HG02970 (cell line): ENCODE measurements at regions not wholly inside any gene's neighbourhood (a gene's known extent, or its start where the extent isn't known, plus 50 kb on each side); places are given as distances from the start of the nearest gene placed in this dataset.

ENCODE experiments used
- ATAC-seq: cut with Tn5 transposase; IDR thresholded peaks from one replicate; pipeline ENCODE4 v1.9.1; 2021; ENCODE audit warnings: mild to moderate bottlenecking, moderate library complexity, moderate number of reproducible peaks; ENCODE audit not compliant: unreplicated experiment, low FRiP score

DNA sequence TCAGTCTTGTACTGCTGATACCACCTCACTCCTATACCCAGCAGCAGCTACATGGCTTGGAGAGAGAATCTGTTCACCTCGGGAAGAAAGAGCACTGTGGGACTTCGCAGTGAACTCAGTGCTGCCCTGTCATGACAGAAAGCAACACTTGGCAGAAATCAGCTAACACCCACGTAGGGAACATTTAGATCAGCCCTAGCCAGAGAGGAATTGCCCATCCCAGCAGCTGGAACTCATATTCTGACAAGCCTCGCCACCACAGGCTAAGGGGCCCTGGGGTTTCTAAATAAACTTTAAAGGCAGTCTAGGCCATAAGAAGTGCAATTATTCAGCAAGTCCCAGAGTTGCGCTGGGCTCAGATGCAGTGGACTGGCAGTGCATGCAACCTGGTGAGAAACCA lies 1266.8 kb downstream of the GRIK2 start:
- ATAC-seq, result no peak

DNA sequence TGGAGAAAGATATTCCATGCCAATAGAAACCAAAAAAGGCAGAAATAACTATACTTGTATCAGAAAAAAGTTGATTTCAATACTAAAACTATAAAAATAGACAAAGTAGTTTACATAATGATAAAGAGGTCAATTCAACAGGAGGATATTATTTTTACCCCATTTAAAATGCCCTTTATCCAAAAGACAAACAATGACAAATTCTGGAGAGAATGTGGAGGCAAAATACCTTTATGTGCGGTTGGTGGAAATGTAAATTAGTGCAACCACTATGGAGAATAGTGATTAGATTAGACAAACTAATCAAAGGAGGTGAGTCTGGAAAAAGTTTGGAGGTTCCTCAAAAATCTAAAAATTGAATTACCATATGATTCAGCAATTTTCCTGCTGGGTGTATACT lies 1262.3 kb downstream of the GRIK2 start:
- no peak for ATAC-seq

DNA sequence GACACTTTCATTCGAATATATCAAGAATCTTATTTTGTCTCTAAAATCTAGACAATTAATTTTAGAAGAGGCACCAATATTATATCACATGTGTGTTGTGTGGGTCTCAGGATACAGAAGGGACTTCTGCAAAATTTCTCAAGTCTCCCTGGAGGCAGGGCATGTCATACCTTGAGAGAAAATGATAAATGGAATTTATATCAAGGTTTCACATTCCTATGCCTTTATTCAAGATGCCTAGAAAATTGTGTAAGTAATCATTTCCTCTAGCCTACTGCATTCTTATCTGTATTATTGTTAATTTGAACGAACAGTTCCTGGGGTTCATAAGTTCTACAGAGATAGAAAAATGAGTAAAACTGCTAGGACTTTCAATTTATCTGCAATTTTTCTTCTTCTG lies 1247.9 kb downstream of the GRIK2 start:
- ATAC-seq, result no peak

DNA sequence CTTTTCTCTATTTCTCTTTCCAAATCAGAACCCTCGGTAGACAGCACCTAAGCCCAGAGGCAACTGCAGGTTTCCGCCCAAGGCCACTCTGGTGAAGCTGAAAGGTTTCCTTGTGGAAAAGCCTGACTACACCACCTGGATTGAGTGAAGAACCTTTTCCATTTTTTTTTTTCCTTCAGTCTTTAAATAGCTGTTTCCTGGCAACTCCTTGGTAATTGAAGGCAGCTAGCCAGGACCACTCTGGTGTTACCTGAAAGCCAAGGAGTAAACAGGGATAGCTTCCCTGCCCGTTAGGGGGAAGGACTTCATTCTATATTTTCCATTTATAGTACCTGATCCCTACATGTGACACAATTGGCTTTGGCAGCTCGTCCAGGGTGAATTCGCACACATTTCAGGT lies 1238.4 kb downstream of the GRIK2 start:
- no peak for ATAC-seq

DNA sequence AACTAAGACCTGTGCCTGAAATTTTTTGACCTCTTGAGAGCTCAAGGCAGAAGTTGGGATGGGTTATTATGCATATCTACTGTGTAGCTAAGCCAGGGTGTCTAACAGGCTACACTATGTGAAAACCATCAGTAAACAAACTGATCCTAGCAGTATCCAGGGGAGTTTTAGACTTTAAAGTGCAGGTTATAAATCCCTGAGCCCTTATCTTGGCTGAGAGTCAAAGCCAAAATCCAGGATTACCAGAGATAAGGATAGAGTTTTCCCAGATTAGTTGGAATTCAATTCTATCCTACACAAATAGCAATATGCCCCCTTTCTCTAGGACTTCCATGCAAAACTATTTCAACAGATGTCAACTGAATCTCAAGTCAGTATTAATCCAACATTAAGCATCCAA lies 1229.7 kb downstream of the GRIK2 start:
- no peak for ATAC-seq

DNA sequence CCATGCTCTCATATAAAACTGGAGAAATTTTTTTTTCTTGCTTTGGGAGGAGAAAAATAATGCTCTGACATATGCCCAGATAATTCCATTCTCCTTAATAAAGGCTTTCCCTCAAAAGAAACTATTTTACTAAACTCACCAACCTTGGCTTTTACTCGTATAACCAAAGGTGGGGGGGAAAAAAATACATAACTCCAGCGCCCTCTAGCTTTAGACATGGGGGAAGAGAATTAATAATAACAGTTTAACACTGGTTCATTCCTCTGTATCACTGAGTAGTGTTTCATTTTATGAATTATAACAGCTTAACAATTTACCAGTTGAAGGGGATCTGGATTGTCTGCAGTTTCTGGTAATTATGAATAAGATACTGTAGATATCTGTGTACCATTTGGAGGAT lies 1226.1 kb downstream of the GRIK2 start:
- no peak for ATAC-seq

DNA sequence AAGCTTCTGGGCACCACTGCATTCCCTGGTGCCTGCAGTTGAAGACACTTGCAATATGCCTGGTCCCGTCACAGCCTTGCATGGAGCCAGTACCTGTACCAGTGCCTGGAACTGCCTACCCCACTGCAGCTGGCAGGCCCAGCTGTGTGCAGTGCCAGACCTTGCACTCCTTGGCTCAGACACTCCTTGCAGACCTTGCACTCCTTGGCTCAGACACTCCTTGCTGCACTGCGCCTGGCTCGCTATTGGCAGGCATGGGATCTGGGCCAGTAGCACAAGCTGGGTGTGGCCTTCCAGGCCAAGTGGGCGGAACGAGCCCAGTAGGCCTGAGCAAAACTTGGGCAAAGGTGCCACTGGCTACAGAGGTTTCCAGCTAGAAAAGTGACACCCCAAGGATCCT lies 1189.1 kb downstream of the GRIK2 start:
- ATAC-seq, result no peak

DNA sequence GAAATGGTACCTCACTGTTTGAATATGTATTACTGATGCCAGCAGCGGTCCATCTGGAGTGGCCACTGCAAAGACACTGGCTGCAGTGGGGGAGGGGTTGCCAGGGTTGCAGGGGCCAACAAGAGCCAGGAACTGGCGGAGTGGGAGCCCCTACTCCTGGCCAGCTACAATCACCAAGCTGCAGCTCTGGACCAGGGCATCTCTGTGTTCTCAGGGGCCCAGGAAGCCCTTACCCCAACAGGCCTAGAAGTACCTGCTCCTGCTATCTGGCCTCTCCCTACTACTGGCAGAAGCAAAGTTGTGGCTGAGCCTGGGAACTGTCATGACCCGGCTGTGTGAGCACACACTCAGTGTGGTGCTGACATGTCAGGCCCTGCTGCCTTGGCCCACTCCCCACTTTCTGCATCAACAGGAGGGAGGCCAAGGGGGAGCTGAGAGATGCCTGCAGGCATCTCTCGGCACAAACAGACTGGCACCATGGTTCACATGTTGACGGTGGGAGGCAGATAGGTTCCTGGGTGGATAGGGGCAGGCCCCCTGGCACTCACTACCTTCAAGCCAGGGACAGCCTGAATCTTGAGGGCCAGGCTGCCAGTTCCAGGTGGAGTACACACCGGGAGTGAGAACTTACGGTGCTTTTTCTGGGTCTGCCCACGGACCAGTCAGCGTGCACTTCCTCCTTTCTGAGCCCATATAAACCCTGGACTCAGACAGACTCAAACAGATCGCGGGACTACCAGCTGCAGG lies 1188.0 kb downstream of the GRIK2 start:
- no peak for ATAC-seq

DNA sequence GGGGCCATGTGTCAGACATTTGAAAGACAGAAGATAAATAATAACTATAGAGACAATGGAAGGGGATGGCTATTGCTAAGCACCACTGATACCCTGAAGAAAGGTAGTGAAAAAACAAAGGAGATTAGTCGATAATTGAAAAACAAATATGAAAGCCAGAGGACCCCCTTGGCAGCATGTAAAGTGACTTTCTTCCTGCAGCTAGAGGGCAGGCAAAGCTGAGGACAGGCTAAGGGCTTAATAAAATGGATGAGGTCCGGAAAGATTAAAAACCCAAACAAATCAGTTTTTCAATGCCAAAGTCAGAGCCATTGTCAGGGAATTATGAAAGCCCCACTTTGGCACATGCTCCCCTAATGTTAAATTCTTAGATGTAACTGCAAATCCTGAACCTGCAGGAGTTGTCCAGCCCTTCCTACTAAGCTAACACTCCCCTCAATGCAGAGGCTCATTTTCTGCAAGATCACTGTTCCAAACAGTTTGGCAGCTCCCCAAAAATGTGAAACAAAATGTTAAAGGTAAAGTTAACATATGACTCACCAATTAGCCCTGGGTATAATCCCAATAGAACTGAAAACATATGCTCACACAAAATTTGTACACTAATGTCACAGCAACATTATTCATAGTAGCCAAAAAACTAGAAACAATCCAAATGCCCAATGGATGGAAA lies 1177.9 kb downstream of the GRIK2 start:
- no peak for ATAC-seq

DNA sequence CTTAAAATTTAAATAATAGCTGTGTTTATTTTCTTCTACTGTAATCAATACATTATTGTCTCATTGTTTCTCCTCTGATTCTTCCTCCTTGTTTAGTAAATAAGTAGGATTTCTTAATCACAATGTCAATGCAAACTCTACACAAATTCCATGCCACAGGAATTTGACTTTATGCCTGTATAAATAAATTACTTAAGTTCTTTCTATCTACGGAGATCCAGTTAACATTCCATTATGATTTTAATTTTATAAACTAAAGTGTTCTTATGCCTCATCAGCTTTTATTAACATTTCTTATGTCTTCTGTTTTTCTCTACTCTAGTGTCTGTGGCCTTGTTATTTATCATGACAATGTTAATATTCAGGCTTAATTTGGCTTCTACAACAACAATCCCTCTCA lies 1169.2 kb downstream of the GRIK2 start:
- ATAC-seq, result no peak

DNA sequence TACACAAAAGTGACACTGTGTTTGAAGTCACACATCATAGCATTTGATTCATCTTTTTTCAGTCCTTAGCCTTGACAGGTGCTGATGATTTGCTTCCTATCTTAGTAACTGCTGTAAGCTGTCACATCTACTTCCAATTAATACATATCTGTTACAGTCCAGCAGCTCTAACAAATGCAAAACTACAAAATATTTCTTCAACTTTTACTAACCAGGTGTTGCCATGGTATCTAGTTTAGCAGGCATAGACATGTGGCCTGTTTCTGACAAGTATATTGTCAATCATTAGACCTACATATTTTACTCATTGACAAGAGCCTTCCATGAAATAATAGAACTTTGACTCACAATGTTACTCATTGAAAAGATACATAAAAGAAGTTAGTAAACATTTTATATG lies 1159.7 kb downstream of the GRIK2 start:
- ATAC-seq, result no peak

DNA sequence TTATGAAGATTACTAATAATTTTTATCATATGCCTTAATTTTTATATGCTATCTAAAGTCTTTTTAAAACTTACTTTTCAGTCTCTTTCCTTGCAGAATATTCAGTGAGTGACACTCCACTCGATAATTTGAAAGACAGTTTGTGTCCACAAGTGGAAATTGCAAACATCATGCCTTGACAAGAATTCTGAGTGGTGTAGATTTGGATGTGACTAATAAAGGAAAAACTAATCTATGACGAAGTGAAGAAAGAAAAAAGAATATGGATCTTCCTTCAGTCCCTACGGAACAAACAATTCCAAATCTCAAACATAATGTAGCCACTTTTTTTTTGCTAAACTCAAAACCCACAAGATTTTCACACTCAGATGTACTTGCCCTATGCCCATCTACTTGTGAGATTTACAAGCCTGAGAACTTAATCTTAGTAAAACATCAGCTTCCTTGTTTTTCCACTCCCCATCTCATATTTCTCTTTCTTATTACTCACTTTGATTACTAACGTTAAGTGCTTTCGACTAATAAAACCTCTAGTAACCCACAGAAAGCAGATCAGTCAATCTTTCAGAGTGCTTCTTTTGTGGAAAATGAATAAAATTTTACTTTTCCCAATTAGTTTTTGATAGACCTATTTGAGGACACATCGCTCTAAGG lies 1155.8 kb downstream of the GRIK2 start:
- no peak for ATAC-seq

DNA sequence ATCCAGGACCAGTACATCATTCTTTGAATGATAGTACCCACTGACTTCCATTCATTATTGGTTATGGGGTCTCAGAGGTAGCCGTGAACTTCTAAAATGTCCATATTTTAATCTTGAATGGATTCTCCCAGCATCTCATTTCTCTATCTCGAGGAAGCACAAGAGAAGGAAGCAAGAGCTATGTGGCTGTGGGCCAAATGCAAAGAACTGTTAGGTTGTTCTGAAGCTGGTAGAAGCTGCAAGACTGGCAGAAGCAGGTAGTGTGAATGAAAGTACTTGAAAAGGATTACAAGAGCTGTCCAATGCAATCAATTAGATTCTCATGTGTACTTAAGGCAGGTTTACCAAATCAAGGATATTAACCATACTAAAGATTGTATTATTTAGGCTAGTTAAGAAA lies 1131.8 kb downstream of the GRIK2 start:
- ATAC-seq, result no peak

DNA sequence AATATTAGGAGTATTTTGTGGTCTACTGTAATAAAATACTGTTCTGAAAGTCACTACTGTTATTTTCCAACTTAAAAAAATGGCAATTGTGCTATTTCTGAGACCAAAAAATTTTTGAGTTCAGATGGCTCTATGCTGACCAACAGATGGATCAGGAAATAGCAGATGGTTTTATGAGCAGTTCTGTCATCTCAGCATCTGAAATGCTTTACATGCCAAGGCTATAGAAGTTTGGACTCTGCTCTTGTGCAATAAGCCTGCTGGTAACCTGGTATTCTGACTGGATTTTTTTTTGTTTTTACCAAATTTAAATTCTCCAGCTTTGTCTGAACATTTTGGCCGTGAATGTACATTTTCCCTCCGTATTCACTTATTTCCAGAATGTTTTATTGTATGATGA lies 1127.5 kb downstream of the GRIK2 start:
- ATAC-seq, result no peak

DNA sequence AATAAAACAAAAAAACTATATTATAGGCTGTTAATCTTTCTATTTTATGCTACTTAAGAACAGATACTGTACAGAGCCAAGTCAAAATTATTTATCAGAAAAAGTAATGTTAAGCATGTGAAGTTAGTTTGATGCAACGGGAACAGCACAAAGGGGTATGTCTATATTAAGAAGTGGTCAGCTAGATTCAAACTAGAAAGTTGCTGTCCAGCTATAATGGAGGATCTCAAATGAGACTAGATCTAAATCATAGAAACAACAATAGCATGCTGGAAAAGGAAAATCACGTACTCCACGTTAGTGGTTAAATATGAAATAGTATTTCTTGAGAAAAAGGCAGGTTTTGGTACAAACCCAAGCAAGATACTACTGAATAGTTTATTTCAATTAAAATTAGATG lies 1124.0 kb downstream of the GRIK2 start:
- no peak for ATAC-seq

DNA sequence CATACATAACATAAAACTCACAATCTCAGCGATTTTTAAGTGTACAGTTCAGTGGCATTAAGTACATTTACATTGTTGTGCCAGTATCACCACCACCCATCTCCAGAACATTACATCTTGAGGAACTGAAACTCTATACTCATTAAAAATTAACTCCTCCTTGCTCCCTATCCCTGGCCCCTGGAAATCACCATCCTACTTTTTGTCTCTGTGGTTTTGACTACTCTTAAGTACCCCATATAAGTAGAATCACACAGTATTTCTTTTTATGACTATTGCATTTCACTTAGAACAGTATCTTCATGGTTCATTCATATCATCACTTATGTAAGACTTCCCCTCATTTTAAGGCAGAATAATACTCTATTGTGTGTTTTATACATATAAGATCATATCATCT lies 1108.1 kb downstream of the GRIK2 start:
- no peak for ATAC-seq

DNA sequence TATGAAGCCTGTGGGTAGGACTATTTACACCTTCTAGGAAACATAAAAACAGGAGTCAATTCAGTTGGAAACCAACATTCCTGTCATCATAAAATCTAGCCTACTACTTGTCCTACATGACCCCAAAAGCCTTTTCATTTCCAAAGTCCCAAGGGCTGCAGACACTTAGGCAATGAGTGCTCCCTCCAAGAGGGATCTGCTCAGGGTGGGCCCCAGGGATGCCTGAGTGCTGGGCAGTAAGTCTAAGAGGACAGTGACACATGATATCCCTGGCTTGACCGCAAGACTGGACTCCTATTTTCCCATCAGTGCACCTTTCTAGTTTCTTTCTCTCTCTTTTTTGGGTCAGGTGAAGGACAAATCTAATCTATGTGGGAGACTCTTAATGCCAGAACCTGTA lies 1101.3 kb downstream of the GRIK2 start:
- ATAC-seq, result no peak

DNA sequence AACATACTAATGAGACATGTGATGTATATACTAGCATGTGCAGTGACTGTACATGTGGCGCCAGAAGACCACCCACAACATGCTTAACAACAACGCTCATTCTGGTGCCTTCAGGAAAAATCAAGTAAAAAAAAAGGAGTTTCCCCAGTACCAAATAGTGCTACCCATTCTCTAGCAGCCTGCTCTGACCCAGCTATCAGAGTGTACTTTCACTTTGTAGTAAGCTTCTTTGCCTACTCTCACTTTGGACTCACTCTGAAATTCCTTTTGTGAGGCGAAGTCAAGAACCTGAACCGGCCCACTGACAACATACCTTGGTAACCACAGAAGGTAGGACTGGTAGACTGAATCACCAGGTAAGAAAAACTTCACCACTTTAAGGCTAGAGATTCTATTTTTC lies 1100.0 kb downstream of the GRIK2 start:
- ATAC-seq, result no peak

DNA sequence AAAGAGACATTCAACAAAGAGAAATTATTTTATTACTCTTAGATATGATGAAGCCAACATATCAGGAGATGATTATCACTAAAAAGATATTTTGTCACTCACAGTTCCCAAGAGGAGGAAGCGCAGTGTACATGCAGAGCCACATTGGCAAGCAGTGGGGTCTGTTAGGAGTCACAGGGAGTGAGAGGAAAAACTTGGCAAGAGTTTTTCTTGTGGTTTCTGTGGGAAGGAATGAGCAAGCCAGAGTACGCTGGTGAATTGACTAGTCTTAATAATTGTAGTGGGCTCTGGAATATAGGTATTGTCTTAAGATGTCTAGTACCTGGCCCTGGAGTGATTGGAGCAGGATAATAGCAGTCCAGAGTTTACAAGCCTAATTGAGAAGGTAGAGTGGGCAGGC lies 1095.2 kb downstream of the GRIK2 start:
- no peak for ATAC-seq

DNA sequence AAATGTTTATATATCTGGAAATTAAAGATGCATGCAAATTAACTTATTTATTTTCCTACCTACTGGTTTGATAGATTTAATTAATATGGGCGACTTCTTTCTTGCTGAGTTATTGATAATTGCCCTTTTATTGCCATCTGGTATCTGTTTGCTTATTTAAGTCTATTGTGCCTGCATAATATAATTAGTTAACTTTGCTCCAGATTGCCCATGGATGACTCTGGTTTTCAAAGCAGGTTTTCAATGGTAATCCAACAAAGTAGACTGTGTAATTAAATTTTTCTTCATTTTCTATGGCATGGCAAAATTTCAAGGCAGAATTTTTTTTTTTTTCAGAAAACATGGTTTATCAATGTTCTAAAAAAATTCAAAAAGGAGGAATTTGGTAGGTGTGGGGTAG lies 1092.0 kb downstream of the GRIK2 start:
- ATAC-seq, result no peak

DNA sequence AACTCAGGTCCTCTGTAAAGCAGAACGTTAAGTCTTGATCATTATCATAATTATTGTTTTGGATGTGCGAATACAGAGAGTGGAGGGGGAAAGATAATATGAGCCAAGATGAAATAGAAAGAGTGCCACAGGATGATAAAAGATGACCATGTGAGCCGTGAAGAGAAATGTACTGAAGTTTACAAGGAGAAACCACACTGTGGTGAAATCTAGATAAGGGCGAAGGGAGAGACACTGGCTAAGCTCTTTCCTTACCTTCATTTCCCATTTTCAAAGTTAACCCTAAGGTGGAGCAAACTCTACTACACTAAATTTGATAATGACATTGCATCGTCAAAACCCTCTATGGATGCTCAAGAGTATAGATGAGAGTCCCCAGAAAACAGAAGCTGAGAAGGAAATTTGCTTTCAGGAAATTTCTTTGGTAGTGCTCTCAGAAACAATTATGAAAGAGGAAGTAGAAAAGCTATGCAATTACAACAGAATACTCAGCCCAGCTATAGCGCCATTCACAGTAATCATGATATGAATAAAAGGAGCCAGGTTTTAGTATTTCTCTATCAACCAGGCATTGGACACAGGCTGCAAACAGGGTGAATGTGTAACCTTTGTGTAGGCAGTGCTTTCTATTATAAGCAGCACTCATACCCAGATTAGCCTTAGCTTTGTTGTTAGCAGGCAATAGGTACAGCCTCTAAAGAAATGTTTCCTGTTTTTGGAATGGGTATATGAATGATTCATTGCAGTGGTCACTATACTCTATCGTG lies 1080.7 kb downstream of the GRIK2 start:
- no peak for ATAC-seq
